ENCODE measurements at regions not wholly inside any gene's neighbourhood (a gene's known extent, or its start where the extent isn't known, plus 50 kb on each side); places are given as distances from the start of the nearest gene placed in this dataset.

GRCh38 chr20:12502443-12502842, 506.3 kb upstream of the SPTLC3 start:
- TF ChIP-seq CTCF (IDR thresholded peaks at IDR 0.05; ENCODE audit: borderline replicate concordance, extremely low read depth, low read length, poor library complexity, severe bottlenecking) (no peak), EZH2 (IDR thresholded peaks at IDR 0.05; ENCODE audit: borderline replicate concordance, low read depth, low read length, severe bottlenecking) (no peak)
